Epithelial cell of proximal tubule (primary cell): ENCODE measurements at regions not wholly inside any gene's neighbourhood (a gene's known extent, or its start where the extent isn't known, plus 50 kb on each side); places are given as distances from the start of the nearest gene placed in this dataset.
"Not testable (repeated sequence)": the region's sequence is repeated elsewhere in the genome, so short reads cannot be mapped to it uniquely, and the experiment has no call there.

ENCODE experiments used
- DNase-seq: peaks from one replicate; pipeline ENCODE4 v3.0.0-alpha.2; 2011; ENCODE audit warnings: low read depth
- H3K4me3 ChIP-seq: 2 replicates; pipeline ENCODE4 v1.5.1; 2011; ENCODE audit warnings: low read depth, mild to moderate bottlenecking, low read length
- CTCF ChIP-seq: conservative IDR thresholded peaks from 2 replicates; pipeline ENCODE4 v1.5.1; 2012; ENCODE audit warnings: low read depth, mild to moderate bottlenecking, low read length

DNA sequence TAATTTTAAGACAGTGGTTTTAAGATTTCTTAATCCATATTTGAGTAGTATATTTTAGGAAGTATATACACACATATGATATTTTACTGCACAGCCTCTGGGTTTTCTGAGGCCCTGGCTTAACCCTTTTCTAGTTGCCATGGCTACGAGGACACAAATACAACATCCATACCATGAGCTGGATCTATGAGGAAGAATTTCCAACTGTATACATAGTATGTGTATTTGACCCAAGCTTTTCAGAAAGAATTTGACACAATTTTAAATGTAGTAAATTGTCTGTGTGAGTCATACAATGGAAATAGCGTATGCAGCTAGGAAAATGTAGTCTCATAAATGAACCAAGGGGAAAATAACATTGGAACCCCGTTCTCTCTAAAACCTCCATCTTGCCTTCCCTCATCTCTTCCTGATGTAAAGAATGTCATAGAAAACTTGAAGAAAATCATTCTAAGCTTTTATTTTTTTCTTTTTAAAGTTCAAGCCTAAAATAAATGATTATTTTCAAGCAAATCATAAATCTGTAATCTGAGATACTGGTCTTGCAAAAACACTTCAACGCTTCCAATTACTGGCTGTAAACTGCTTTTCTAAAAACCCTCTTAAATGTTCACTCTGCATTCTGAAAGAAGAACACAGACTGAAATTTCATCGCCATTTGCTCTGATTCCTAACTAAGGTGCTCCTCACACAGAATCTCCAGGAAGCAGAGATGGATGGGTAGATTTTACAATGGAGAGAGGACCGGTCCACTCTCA, 172.4 kb downstream of the LACC1 start:
- H3K4me3 ChIP-seq, result no peak overlapping the region
- no peak for DNase-seq
- no peak for TF ChIP-seq CTCF

DNA sequence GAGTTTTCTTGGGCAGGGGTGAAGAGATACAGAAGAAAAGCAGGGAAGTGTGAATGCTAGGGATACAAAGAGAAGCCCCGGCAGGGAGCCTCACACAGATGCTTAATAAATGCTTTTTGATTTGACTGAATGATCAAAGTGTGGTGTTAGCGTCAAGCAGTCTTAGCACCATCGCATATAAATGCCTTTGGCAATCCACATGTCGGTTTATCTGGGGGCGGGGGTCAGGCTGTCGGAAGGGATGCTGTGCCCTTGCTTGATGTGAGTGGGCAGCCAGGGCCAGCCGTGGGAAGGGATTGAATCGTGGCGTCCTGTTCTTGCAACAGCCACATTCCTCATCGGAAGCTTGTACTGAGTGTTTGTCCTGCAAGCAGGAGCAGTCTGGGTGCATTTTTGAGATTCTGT, 173.1 kb downstream of the LACC1 start:
- no peak overlapping the region for H3K4me3 ChIP-seq
- DNase-seq, result peak; percentile 56
- no peak for TF ChIP-seq CTCF

DNA sequence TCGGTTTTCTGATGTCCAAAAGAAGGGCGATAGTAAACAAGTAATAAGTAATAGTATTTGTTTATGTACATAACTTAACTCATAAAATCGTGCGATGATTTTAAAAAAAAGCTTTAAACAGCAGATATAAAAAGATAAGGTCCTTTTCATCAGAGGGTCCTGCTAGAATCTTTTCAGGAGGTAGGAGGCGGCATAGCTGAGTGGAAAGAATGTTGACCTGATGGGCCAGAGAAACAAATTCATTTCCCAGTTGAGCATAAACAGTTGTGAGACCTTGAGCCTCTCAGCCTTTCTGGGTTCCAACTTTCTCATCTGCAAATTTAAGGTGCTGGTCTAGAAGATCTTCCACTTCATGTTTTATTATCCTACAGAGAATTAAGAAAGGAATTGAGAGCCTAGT, 173.5 kb downstream of the LACC1 start:
- no peak overlapping the region for H3K4me3 ChIP-seq
- TF ChIP-seq CTCF, result no peak
- no peak for DNase-seq

DNA sequence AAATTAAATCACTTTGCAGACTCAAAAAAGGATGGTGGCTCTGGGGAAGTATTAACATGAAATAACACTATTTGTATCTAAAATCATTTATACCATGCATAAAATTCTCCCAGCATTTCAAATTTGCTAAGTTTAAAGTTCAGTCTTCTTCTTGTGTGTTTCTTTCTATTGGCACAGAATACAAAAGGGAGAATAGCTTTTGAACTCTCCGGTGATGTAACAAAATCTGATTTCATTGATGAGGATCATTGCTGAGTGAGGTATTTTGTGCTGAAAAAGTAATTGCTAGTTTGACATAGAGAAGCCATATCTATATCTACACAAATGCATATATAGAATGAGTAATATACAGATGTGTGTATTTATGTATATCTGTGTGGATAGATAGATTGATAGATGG, 174.8 kb downstream of the LACC1 start:
- TF ChIP-seq CTCF, result no peak
- no peak for DNase-seq
- H3K4me3 ChIP-seq, result no peak overlapping the region

- DNase-seq, result not testable (repeated sequence)
- H3K4me3 ChIP-seq, result peak overlapping the region; percentile 31
These were observed 176.0 kb downstream of the LACC1 start for GRCh38 chr13:44055681-44056080.

GRCh38 chr13:44058067-44058466, 178.4 kb downstream of the LACC1 start:
- no peak for TF ChIP-seq CTCF
- no peak for DNase-seq
- no peak overlapping the region for H3K4me3 ChIP-seq

DNA sequence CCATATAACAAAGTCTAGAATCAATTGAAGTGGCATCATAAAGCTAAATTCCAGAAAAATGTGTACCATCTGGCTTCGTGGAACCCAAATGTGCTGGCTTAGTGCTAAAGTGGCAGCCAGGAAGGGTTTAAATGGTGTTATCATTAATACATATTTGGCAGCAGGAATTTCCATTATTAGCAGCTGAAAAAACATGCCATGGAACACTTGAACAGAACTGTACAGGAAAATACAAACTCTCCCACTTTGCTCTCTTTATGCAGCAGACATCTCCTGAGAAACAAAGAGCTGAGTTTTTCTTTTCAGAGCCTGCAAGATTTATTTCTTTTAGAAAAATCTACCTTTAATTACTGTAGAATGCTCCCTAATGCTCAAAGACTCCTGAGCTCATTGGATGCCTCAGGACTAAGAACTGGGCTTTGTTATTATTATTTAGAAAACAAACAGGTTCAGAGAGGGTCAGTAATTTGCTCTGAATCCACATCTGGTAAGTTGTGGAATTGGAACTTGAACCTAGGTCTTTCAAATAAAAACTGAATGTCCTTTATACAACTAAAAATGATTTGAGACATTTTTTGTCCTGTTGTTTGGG, 179.0 kb downstream of the LACC1 start:
- no peak for TF ChIP-seq CTCF
- no peak overlapping the region for H3K4me3 ChIP-seq
- no peak for DNase-seq
